ENCODE measurements at regions not wholly inside any gene's neighbourhood (a gene's known extent, or its start where the extent isn't known, plus 50 kb on each side); places are given as distances from the start of the nearest gene placed in this dataset.
A peak's percentile ranks its signal among the peaks of the same experiment; 100 is the strongest.
"Not testable (repeated sequence)": the region's sequence is repeated elsewhere in the genome, so short reads cannot be mapped to it uniquely, and the experiment has no call there.

DNA sequence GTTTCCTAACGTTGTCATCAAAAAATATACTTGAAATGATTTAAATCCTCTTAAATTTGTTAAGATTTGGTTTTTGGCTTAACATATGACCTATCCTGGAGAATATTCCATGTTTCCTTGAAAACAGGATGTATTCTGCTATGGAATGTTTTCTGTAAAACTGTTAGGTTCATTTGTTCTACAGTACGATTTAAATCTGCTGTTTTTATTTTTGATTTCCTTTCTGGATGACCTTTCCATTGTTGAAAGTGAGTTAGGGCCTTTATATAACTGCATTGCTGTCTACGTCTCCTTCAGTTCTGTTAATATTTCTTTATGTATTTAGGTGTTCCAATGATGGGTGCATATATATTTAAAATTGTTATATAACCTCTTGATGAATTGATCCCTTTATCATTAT lies 465.3 kb upstream of the ALCAM start:
- no peak for DNase-seq

DNA sequence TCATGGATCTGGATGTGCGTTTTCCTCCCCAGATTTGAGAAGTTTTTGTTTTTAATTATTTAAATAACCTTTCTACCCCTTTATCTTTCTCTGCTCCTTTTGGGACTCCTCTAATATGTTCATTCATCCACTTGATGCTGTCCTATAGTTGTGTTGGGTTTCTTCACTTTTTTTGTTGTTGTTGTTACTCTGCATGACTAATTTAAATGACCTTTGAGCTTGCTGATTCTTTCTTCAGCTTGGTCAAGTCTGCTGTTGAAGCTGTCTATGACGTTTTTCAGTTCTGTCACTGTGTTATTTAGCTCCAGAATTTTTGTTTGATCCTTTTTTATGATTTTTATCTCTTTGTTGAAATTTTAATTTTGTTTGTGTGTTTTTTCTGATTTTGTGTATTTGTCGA lies 463.6 kb upstream of the ALCAM start:
- no peak for DNase-seq

DNA sequence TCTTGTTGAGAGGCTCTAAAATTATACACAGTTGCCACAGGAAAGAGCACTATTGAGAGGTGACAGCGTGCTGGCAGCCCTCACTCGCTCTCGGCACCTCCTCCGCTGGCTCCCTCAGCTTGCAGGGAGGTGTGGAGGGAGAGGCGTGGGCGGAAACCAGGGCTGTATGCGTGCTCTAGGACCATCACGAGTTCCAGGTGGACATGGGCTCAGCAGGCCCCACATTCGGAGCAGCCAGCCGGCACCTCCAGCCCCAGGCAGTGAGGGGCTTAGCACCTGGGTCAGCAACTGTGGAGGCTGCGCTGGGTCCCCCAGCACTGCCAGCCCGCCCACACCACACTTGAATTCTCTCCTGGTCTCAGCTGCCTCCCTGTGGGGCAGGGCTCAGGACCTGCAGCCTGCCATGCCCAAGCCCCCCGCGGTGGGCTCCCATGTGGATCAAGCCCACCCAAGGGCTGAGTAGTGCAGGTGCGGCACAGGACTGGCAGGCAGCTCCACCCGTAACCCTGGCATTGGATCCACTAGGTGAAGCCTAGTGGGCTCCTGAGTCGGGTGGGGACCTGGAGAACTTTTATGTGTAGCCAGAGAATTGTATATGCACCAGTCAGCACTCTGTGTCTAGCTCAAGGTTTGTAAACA lies 460.6 kb upstream of the ALCAM start:
- no peak for DNase-seq

DNA sequence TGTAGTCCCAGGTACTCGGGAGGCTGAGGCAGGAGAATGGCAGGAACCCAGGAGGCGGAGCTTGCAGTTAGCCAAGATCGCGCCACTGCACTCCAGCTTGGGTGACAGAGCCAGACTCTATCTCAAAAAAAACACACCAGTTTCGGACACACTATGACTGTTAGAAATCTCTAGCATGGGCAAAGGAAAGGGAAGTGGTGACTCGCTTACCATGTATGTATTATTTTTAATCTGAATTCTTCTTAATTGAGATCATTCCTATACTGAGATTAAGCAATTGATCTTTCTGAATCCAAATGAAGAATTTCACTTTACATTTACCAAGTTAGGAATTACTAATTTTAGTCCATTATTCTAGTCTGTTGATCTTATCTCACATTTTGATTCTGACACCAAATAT lies 459.2 kb upstream of the ALCAM start:
- no peak for DNase-seq

DNA sequence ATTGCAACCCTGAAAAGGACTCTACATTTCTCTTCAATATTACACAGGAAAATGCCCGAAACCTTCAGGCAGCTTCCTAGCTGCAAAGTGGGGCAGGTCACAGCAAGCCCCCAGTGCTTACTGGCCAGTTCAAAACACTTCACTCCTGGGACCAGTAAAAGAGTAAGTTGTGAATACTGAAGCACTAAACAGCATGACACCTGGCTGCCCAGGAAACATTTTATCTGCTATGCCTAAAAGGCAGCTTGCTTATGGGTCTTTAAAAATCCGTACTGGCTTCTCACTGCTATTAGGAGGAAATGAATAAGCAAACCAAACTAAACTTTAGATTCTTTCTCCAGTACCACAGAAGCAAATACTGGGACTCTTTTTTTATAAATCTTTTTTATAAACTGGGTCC lies 457.9 kb upstream of the ALCAM start:
- no peak for DNase-seq

DNA sequence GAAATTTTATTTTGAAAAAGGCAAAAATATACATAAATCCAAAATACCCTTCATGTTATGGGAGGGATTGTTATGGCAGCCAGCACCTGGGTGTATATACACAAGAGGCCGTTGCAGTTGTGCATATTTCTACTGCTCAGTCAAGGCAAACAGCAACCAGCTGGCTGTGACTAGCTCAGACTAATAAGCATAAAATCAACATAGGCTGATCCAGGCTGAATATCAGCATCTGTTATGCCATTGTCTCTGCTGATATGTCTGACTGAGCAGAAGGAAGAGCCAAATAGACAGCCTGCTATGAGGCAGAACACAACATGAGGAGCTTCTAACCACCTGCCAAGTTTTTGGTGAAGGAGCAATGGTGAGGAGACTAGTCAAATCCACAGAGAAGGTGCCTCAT lies 457.5 kb upstream of the ALCAM start:
- peak in 1 of 56 donors; percentile 0 for DNase-seq

DNA sequence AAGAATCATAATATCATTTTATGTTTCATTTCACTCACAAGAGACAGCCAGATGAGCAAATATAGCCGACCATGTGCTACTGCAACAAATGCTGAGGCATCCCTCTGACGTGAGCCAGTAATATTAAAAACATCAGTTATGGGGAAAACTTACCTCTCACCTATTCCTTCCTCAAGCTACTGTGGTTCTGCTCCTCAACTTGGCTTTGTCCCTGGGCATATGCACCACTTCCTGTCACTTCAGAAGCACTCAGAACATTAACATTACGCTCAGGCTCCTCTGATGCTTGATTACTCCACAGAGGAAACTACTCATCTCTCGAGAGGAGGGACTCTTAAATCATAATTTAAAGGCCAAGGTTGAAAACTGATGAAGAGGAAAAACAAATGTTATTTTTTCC lies 457.0 kb upstream of the ALCAM start:
- DNase-seq = no peak

DNA sequence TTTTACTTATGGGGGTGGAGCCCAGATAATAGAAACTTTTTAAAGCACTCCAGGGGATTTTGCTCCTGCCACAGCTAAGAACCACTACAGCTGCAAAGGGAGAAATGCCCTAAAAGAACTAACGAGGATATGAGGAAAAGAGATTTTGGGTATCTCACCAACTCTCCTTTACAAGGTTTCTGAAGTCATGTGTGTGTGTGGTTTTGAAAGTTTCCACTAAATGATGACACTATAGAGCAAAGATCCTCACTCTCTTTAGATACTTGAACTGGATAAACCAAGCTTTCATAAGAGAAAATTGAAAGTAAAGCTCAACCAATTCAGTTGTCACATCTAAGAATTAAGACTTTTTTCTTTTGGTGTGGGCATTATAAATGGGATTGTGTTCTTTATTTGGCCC lies 455.3 kb upstream of the ALCAM start:
- DNase-seq = no peak

DNA sequence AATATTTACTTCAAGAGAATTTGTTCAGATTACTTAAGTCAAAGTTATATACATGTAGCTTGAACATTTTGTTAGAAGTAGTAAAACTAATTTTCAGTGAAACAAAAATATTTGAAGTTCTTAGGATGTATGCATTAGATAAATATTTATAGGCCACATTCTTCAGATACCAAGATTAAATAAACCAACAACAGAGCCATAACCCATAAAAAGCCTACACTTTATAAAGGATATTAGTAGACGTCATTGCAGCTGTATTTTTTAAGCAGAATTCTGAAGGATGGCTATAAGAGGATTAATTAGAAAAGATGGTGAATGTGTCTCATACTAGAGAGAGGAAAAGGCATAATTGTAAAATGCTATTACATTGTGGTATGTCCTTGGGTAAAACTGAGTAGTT lies 449.7 kb upstream of the ALCAM start:
- DNase-seq = no peak

DNA sequence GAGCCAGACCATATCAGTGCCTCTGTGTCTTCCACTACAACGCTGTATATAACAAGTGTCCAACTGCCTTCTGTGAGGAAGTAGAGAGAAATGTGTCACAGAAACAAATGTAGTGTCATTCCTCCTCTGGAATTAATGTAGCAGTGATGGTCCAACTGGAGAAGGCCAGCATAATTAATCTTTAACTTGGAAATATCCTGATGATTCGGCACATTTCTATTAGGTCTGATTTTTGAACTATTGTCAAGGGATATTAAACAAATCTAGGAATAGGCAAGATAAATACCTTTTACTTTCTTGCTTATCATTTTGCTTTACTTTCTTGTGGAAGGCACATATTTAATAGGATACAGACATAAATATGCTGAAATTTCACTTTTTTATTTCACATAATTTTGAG lies 446.2 kb upstream of the ALCAM start:
- no peak for DNase-seq

DNA sequence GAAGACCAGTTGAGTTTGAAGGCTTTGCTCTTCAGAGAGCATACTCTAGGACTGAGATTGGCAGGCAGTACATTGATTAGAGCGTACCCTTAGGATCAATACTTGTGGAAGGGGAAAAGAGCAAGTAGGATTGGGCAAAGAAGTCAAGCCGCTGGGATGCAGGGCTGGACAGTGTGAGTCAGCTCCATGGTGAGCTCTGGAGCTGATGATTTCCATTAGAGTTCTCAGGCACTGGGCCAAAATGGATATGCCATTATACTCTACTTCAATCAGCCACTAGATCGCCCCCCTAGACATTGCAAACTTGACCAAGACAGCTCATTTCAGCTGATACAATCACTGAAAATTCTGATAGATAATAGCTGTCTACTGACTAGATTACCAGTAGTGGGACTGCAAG lies 432.7 kb upstream of the ALCAM start:
- no peak for DNase-seq

DNA sequence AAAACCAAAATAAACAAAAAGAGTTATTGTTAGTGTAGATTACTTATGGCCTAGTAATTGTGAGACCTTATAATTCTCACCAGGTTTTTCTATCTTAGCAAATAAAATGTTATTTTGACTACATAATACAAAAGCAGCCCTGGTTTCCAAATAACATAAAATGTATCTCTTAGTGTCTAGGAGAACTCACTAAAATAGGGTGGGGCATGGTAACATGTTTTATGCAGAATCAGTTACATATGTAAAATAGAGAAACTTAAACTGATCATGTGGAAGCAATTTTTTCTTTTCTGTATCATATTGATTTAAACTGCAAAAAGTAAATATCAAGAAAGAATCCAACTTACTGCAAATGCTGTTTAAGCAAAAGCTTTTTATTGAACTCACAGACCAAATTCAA lies 431.1 kb upstream of the ALCAM start:
- no peak for DNase-seq

DNA sequence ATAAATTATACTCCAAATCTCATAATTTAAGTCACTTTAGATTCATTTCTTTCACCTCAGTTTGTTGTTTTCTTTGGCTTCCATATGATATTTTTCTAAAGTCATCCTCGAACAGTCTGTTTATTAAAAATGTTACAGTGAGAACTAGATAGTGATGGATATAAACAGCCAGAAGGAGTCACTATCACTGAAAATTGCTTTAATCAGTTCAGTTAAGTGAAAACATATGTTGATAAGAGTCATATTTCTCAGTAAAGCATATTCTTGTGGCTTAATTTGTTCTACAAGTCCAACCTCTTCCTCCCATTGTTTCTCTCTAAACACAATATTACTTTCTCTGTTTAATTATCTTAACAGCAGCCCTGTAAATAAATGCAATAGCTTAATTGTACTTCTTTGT lies 427.5 kb upstream of the ALCAM start:
- DNase-seq = no peak

DNA sequence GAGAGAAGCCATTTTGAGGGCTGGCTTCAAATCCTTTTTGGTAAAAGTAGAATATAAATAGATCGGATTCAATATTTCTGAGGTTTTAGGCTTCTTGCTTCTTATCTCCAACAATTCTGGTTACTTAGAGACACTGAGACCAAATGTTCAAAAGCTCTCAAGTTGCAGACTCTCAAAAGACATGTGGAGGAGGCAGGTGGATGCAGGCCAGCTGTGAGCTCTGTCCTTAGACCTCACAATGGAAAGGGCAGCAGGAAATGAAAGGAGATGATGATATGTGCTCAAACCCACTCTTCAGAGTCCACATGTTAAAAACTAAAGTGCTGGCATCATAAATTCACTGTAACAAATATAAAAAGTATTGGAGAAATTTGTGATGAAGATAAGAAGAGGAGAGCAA lies 424.9 kb upstream of the ALCAM start:
- DNase-seq = no peak

DNA sequence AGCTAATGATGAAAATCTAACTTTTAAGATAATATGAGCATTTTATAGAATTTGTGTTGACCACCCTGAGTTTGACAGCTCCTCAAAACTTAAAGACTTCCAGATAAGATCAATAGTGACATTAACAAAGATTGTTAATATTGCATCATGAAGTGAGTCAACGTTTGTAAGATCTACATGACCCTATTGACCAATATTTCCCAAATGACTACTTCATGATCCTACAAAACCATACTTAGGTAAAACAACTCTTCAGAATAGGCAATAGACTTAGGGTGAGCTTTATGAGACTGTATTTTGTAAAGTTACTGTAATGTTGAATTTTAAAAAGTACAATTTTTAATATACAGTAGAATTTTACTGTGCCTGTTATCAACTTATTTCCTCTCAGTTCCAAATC lies 422.7 kb upstream of the ALCAM start:
- DNase-seq = no peak

DNA sequence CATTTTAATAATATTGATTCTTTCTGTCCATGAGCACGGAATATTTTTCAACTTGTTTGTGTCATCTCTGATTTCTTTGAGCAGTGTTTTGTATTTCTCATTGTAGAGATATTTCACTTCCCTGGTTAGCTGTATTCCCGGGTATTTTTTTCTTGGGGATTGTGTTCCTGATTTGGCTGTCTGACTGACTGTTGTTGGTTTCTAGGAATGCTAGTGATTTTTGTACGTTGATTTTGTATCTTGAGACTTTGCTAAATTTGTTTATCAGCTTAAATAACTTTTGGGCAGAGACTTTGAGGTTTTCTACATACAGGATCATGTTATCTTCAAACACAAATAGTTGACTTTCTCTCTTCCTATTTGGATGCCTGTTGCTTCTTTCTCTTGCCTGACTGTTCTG lies 418.8 kb upstream of the ALCAM start:
- DNase-seq = no peak

DNA sequence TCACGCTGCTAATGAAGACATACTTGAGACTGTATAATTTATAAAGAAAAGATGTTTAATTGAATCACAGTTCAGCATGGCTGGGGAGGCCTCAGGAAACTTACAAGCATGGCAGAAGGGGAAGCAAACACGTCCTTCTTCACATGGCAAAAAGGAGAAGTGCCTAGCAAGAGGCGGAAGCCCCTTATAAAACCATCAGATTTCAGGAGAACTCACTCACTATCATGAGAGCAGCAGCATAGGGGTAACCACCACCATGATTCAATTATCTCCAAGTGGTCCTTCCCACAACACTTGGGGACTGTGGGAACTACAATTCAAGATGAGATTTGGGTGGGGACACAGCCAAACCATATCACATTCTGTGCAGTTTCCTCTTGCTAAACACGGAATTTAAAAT lies 416.9 kb upstream of the ALCAM start:
- DNase-seq = not testable (repeated sequence)

DNA sequence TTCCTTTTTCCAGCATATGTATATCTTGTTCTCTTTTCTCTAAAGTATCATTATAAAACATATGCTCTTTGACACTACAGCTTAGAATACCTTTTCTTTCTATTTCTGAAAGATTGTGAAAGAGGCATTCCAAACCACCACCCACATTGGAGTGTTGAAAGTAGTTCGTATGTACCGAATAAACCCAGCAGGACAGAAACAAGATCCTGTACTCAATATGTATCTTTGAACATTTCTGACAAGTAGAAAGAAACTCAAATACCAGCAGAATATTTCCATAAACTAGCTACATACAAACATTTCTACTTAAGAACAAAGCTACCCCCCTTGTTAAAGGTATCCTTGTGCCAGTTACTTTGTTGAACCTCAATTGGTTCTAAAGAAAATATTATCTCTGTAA lies 415.3 kb upstream of the ALCAM start:
- no peak for DNase-seq

DNA sequence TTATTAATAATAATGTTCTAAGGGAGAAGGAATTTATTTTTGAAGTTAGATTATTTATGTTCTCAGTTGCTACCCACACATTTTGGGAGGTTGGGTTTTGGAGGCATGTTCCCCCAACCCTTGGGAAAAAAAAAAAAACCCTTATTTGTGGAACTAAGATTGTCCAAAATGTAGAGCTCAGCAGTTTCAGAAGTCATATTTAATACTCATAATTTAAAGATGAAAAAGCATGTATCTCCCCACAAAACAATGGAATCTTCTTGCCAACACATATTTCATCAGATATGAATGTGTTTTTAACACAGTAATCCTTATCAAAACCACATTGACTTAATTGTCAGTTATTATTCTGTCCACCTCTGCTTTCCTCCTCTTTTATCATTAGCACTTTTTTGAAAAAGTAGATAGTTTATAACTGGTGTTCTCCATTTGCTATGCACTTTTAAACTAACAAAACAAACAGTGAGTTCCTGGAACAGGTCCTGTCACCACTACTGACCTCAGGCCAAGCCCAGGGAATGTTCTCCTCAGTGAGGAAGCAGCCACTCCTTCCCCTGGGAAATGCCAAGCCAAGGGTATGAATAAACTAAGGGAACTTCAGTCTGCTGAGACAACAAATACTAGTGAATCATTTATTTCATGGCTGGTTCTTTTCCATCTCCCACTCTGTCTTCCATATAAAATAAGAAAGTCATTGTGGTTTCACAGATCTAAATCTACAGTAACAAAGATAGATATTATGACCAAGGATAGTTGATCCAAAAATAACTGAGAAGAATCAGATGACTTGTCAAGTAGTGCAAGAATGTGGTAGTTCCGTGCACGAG lies 414.4 kb upstream of the ALCAM start:
- no peak for DNase-seq

DNA sequence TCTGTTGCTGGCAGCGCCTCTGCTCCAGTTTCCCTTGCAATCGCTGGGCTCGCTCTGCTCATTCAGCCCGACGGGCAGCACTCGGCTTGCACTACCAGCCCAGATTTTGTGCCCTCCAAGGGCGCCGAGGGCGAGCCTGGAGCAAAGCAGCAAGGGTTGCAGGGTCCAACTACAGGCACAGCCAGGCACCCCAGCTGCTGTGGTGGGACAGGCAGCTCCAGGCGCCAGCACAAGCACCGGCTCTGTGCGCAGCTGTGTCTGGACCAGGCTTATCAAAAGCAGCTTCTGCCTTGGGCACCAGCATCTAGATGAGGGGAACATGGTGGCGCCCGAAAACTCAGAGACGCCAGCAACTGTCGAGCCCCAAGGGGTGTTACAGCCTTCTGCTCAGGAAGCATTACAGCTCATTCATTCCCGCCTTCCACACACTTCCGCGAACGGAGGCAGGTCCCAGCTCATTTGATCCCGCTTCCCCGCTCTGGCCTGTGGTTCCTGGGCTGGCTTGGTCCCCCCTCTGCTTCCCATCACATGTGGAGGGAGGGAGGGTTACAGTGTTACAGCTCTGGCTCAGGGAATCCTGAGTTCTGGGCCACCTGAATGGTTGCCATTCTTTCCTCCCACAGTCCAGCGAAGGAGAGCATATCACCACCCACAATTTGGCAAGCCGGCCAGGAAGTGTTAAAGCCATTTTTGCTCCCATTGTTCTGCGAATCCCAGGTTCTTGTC lies 409.9 kb upstream of the ALCAM start:
- DNase-seq = no peak

DNA sequence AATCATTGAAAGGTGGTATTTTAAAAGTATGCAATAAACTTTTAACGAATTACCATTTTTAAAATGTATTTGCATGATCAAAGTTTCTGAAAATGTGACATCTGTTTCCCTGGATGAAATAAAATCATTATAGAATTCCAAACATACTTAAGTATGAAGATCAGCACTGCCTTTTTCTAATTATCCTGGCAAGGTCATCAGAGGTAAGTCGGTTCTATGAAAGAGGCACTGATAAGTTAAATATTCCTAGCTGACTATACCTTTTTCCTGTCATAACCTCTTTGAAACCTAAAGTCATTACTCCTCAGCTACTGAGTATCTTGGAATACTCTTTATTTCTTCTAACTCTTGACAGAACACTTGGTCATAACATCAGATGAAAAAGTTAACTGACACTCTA lies 406.1 kb upstream of the ALCAM start:
- DNase-seq = no peak

DNA sequence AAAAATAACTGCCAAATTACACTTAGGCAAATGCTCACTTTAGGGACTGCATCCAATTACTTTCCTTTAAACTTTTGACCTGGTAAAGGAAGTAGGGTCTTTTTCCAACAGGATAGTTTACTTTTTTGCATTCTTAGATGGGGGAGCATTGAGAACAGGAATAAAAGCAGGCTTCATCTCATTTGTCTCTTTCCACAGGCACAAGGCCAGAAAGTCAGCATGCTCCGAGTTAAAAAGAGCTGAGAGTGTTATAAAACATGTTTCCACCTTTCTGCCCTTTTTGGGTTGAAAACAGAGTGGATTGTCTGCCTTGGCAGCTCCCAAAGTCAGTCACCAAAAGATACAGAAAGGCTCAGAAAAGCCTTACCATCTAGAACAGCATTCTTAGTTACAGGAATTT lies 404.9 kb upstream of the ALCAM start:
- no peak for DNase-seq

DNA sequence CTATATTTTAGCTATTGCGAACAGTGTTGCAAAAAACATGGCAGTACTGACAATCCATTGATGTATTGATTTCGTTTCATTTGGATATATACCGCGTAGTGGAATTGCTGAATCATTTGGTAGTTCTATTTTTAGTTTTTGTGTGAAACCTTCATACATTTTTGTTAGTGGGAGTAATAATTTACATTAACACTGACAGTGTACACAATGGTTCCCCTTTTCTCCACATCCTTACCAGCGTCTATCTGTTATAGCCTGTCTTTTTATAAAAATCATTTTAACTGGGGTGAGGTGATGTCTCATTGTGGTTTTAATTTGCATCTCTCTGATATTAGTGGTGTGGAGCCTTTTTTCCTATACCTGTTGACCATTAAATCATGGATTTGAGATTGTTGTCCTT lies 392.4 kb upstream of the ALCAM start:
- DNase-seq = no peak

Data from amygdala (tissue), 56 donors.